Ishikawa (cell line): ENCODE measurements at regions not wholly inside any gene's neighbourhood (a gene's known extent, or its start where the extent isn't known, plus 50 kb on each side); places are given as distances from the start of the nearest gene placed in this dataset.

ENCODE experiments used
- CEBPB ChIP-seq: IDR thresholded peaks from 2 replicates; pipeline ENCODE4 v1.6.1; 2012
- CREB1 ChIP-seq: IDR thresholded peaks from 2 replicates; pipeline ENCODE4 v1.6.1; 2012; ENCODE audit warnings: low read depth
- EGR1 ChIP-seq: IDR thresholded peaks from 2 replicates; pipeline ENCODE4 v1.6.1; 2012
- EP300 ChIP-seq: IDR thresholded peaks from 2 replicates; pipeline ENCODE4 v1.6.1; 2012; ENCODE audit warnings: borderline replicate concordance
- FOXM1 ChIP-seq: IDR thresholded peaks from 2 replicates; pipeline ENCODE4 v1.6.1; 2012; ENCODE audit warnings: low read depth, borderline replicate concordance
- NFIC ChIP-seq: IDR thresholded peaks from 2 replicates; pipeline ENCODE4 v1.6.1; 2012
- RAD21 ChIP-seq: IDR thresholded peaks from 2 replicates; pipeline ENCODE4 v1.6.1; 2012; ENCODE audit warnings: low read depth
- TAF1 ChIP-seq: IDR thresholded peaks from 2 replicates; pipeline ENCODE4 v1.6.1; 2012; ENCODE audit warnings: low read depth, mild to moderate bottlenecking
- TCF12 ChIP-seq: IDR thresholded peaks from 2 replicates; pipeline ENCODE4 v1.6.1; 2012; ENCODE audit warnings: low read depth
- TEAD4 ChIP-seq: IDR thresholded peaks from 2 replicates; pipeline ENCODE4 v1.6.1; 2012
- YY1 ChIP-seq: IDR thresholded peaks from 2 replicates; pipeline ENCODE4 v1.6.1; 2012; ENCODE audit warnings: low read depth
- ZBTB7A ChIP-seq: IDR thresholded peaks from 2 replicates; pipeline ENCODE4 v1.6.1; 2012; ENCODE audit warnings: low read depth
- TF ChIP-seq, protein P1 (sequence below): IDR thresholded peaks from 2 replicates; pipeline ENCODE4 v1.6.1; 2012
- TF ChIP-seq, protein P2 (sequence below): IDR thresholded peaks from 2 replicates; pipeline ENCODE4 v1.6.1; 2012
- TF ChIP-seq, protein P3 (sequence below): IDR thresholded peaks from 2 replicates; pipeline ENCODE4 v1.6.1; 2012; ENCODE audit warnings: low read depth, mild to moderate bottlenecking

DNA sequence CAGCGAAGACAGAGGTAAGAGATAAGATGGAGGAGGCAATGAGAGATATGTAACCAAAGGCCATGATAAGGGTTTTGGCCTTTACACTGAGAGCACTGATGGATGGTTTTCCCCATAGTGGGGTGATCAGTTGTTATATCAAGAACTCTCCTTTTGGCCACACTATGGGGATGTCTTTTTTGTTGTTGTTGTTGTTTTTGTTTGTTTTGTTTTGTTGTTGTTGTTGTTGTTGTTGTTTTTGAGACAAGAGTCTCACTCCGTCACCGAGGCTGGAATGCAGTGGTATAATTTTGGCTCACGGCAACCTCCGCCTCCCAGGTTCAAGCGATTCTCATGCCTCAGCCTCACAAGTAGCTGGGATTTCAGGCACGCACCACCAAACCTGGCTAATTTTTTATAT is 244.8 kb upstream of the DYNLRB2 start:
- TF ChIP-seq, protein P1, sequence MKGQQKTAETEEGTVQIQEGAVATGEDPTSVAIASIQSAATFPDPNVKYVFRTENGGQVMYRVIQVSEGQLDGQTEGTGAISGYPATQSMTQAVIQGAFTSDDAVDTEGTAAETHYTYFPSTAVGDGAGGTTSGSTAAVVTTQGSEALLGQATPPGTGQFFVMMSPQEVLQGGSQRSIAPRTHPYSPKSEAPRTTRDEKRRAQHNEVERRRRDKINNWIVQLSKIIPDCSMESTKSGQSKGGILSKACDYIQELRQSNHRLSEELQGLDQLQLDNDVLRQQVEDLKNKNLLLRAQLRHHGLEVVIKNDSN, result no peak
- TF ChIP-seq, protein P2, sequence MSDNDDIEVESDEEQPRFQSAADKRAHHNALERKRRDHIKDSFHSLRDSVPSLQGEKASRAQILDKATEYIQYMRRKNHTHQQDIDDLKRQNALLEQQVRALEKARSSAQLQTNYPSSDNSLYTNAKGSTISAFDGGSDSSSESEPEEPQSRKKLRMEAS, result no peak
- TF ChIP-seq FOXM1 (no peak), RAD21 (no peak), EGR1 (no peak), CREB1 (no peak), TEAD4 (no peak), TCF12 (no peak), CEBPB (no peak), TAF1 (no peak), YY1 (no peak), EP300 (no peak), ZBTB7A (no peak), NFIC (no peak)
- TF ChIP-seq, protein P3, sequence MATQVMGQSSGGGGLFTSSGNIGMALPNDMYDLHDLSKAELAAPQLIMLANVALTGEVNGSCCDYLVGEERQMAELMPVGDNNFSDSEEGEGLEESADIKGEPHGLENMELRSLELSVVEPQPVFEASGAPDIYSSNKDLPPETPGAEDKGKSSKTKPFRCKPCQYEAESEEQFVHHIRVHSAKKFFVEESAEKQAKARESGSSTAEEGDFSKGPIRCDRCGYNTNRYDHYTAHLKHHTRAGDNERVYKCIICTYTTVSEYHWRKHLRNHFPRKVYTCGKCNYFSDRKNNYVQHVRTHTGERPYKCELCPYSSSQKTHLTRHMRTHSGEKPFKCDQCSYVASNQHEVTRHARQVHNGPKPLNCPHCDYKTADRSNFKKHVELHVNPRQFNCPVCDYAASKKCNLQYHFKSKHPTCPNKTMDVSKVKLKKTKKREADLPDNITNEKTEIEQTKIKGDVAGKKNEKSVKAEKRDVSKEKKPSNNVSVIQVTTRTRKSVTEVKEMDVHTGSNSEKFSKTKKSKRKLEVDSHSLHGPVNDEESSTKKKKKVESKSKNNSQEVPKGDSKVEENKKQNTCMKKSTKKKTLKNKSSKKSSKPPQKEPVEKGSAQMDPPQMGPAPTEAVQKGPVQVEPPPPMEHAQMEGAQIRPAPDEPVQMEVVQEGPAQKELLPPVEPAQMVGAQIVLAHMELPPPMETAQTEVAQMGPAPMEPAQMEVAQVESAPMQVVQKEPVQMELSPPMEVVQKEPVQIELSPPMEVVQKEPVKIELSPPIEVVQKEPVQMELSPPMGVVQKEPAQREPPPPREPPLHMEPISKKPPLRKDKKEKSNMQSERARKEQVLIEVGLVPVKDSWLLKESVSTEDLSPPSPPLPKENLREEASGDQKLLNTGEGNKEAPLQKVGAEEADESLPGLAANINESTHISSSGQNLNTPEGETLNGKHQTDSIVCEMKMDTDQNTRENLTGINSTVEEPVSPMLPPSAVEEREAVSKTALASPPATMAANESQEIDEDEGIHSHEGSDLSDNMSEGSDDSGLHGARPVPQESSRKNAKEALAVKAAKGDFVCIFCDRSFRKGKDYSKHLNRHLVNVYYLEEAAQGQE, result no peak

DNA sequence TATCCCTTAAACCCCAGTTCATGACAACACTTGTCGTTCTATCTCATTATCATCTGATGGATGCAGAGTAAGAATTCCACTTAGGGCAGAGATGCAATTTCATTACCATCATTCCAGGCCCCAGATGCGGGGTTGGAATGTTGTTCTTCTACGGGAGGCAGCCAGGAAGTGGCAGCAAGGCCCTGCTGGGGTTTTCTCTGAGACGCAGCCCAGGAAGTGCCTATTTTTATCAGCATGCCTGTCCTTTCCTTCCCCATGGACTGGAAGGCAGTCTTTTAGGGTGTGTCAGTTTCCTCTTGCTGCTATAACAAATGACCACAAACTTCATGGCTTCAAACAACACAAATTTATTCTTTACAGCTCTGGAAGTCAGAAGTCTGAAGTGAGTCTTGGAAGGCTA is 246.6 kb upstream of the DYNLRB2 start:
- TF ChIP-seq FOXM1 (no peak), TEAD4 (no peak), EP300 (no peak), NFIC (no peak), TAF1 (no peak), YY1 (no peak), EGR1 (no peak), ZBTB7A (no peak), TCF12 (no peak), RAD21 (no peak), CREB1 (no peak), CEBPB (no peak)
- TF ChIP-seq, protein P2, result no peak
- TF ChIP-seq, protein P1, result no peak

DNA sequence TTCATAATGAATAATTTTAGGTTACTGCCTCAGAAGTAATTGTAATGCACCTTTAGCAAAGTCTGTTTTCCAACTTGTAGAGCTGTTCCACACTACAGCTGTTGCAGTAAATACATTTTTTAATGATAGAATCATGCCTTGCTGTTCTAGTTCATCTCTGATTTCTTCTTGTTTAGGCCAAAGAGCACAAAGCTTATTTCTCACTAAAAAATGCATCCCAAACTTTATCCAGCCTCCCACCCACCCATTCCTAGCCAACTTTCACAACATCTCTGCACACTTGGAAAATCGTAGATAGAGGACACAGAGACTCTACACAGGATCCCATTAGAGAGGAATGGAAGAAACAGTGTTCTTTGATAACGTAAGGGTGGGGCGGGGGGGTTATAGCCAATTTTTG is 252.2 kb upstream of the DYNLRB2 start:
- TF ChIP-seq, protein P3, result no peak
- no peak for TF ChIP-seq TAF1
- TF ChIP-seq CREB1, result no peak
- TF ChIP-seq NFIC, result no peak
- TF ChIP-seq TCF12, result no peak
- no peak for TF ChIP-seq EGR1
- TF ChIP-seq RAD21, result no peak
- TF ChIP-seq FOXM1, result no peak

DNA sequence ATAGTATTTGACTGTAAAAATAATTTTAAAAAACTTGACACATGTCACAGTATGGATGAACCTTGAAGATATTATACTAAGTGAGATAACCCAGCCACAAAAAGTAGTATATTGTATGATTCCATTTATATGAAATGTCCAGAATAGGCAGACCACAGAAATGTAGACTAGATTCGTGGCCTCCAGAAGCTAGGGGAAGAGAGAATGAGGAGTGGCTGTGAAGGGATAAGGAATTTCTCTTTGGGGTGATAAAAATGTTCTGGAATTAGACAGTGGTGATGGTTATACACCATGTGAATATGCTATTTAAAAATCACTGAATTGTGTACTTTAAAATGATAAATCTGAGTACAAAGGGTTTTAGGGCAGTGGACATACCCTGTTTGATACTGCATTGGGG is 253.1 kb upstream of the DYNLRB2 start:
- no peak for TF ChIP-seq YY1

DNA sequence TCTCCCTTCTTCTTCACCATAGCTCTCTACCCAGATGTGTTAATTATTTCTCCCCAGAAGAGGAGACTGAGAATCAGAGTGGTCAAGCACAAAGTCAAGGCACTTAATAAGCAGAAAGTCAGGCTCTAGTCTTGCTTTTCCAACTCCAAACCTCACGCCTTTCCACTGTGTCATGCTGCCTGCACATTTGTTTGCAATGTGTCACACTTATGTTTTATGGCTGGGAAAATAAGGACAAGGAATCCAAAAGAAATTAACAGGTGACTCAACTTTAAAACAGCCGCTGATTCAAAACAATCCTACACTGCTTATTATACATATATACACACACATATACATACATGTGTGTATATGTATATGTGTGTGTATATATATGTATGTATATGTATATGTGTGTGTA is 255.7 kb upstream of the DYNLRB2 start:
- no peak for TF ChIP-seq EGR1
- TF ChIP-seq RAD21, result no peak
- no peak for TF ChIP-seq ZBTB7A
- no peak for TF ChIP-seq TEAD4
- TF ChIP-seq, protein P2, result no peak
- TF ChIP-seq, protein P1, result no peak
- TF ChIP-seq FOXM1, result no peak
- TF ChIP-seq EP300, result no peak
- no peak for TF ChIP-seq NFIC
- TF ChIP-seq, protein P3, result no peak
- TF ChIP-seq TAF1, result no peak
- TF ChIP-seq CREB1, result no peak
- no peak for TF ChIP-seq YY1
- no peak for TF ChIP-seq TCF12
- TF ChIP-seq CEBPB, result no peak
